Hematopoietic multipotent progenitor cell treated with erythropoietin and hydrocortisone succinate and interleukin-3 and kit ligand, for 6 days (in vitro differentiated cells): ENCODE measurements at regions not wholly inside any gene's neighbourhood (a gene's known extent, or its start where the extent isn't known, plus 50 kb on each side); places are given as distances from the start of the nearest gene placed in this dataset.

ENCODE experiments used
- DNase-seq: peaks from one replicate; pipeline ENCODE4 v3.0.0-alpha.2; 2015

- DNase-seq = no peak
These were observed 174.5 kb upstream of the PRNP start for GRCh38 chr20:4511776-4512175.

- no peak for DNase-seq
These were observed 176.3 kb upstream of the PRNP start for GRCh38 chr20:4509825-4510522.

- no peak for DNase-seq
These were observed 177.5 kb upstream of the PRNP start for GRCh38 chr20:4508773-4509172.

- no peak for DNase-seq
These were observed 179.0 kb upstream of the PRNP start for GRCh38 chr20:4507288-4507719.

- DNase-seq = no peak
These were observed 181.4 kb upstream of the PRNP start for GRCh38 chr20:4504814-4505213.

GRCh38 chr20:4502756-4503155 is 183.5 kb upstream of the PRNP start:
- DNase-seq = peak; percentile 9

- no peak for DNase-seq
These were observed 192.9 kb upstream of the PRNP start for GRCh38 chr20:4493386-4493785.

GRCh38 chr20:4491643-4492042 is 194.6 kb upstream of the PRNP start:
- DNase-seq = no peak

GRCh38 chr20:4490606-4491280 is 195.5 kb upstream of the PRNP start:
- DNase-seq = no peak

- no peak for DNase-seq
These were observed 196.2 kb upstream of the PRNP start for GRCh38 chr20:4490045-4490444.

- no peak for DNase-seq
These were observed 197.6 kb upstream of the PRNP start for GRCh38 chr20:4488407-4489339.

GRCh38 chr20:4484379-4484997 is 201.8 kb upstream of the PRNP start:
- DNase-seq = no peak

GRCh38 chr20:4483961-4484360 is 202.3 kb upstream of the PRNP start:
- no peak for DNase-seq

GRCh38 chr20:4483486-4483885 is 202.8 kb upstream of the PRNP start:
- no peak for DNase-seq

- DNase-seq = no peak
These were observed 206.2 kb upstream of the PRNP start for GRCh38 chr20:4480104-4480503.

- no peak for DNase-seq
These were observed 209.3 kb upstream of the PRNP start for GRCh38 chr20:4476903-4477500.

GRCh38 chr20:4472906-4473305 is 213.3 kb upstream of the PRNP start:
- no peak for DNase-seq

- no peak for DNase-seq
These were observed 215.0 kb upstream of the PRNP start for GRCh38 chr20:4471221-4471620.

- no peak for DNase-seq
These were observed 215.9 kb upstream of the PRNP start for GRCh38 chr20:4470375-4470774.

GRCh38 chr20:4469910-4470309 is 216.3 kb upstream of the PRNP start:
- DNase-seq = no peak

- no peak for DNase-seq
These were observed 218.1 kb upstream of the PRNP start for GRCh38 chr20:4468114-4468513.

GRCh38 chr20:4465855-4466545 is 216.9 kb upstream of the ADRA1D start:
- no peak for DNase-seq
